ENCODE measurements at regions not wholly inside any gene's neighbourhood (a gene's known extent, or its start where the extent isn't known, plus 50 kb on each side); places are given as distances from the start of the nearest gene placed in this dataset.

DNA sequence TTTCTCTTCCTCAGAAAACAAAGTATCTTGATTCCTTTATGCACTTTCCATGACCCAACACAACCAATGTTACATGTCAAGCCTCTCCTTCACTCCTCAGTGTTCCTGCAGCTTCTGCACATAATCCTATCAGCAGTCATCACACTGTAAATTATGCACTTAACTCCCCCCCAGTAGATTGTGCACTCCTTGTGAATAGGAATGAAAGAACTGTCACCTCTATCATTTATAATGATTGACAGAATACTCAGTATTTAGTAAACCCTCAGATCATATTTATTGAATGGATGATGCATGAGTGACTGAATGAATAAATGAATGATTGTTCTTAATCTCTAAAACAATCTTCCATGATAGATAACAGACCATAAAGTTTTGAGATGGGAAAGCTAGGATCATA is 253.3 kb downstream of the HS3ST1 start:
- Histone ChIP-seq H2AFZ (ENCODE audit: low read length) (no peak overlapping the region), H3K4me1 (replicated peaks in 1 of 4; ENCODE audit: control insufficient read depth in 3 of 4, insufficient read depth in 4 of 4, low read length in 3 of 4) (no peaks in the 10 kb centered on the region), H2AK5ac (ENCODE audit: low read depth, low read length) (no peak overlapping the region), H4K8ac (ENCODE audit: extremely low read depth, insufficient read depth, low read length) (no peak overlapping the region), H3K56ac (replicated peaks; ENCODE audit: insufficient read length, low read depth, low read length) (no peak overlapping the region), H3K4ac (replicated peaks; ENCODE audit: insufficient read length, low read depth, low read length) (no peak overlapping the region), H3K18ac (ENCODE audit: extremely low read depth, low read length) (no peak overlapping the region), H3K4me3 (ENCODE audit: extremely low read depth in 1 of 4, insufficient read depth in 2 of 4, low read depth in 3 of 4, low read length in 4 of 4) (no peak overlapping the region), H4K20me1 (replicated peaks in 1 of 2; ENCODE audit: control insufficient read depth in 1 of 2, insufficient read depth in 2 of 2, low read length in 2 of 2) (no peaks in the 10 kb centered on the region), H3K36me3 (ENCODE audit: control insufficient read depth in 2 of 4, insufficient read depth in 4 of 4, low read length in 3 of 4) (no peaks in the 10 kb centered on the region), H4K91ac (replicated peaks; ENCODE audit: insufficient read length, low read length) (no peak overlapping the region), H4K5ac (ENCODE audit: insufficient read length, low read depth, low read length) (no peak overlapping the region), H2BK12ac (ENCODE audit: low read depth, low read length) (no peak overlapping the region), H2BK15ac (ENCODE audit: low read length) (no peak overlapping the region), H3K79me1 (ENCODE audit: low read depth, low read length) (no peaks in the 10 kb centered on the region), H2BK120ac (replicated peaks; ENCODE audit: low read depth, low read length) (no peak overlapping the region), H3K79me2 (ENCODE audit: control insufficient read depth in 1 of 2, insufficient read depth in 2 of 2, low read length in 2 of 2) (no peaks in the 10 kb centered on the region), H3K23ac (ENCODE audit: insufficient read length) (no peak overlapping the region), H2BK20ac (ENCODE audit: low read length) (no peak overlapping the region), H3K9me3 (ENCODE audit: insufficient read depth in 2 of 2, low read depth in 1 of 2, low read length in 1 of 2) (no peaks in the 10 kb centered on the region), H3K14ac (ENCODE audit: insufficient read length) (no peak overlapping the region), H3K9ac (replicated peaks in 1 of 4; ENCODE audit: extremely low read depth in 1 of 4, low read depth in 3 of 4, low read length in 3 of 4) (no peak overlapping the region), H3K27me3 (replicated peaks in 1 of 4; ENCODE audit: control insufficient read depth in 3 of 4, extremely low read depth in 1 of 4, insufficient read depth in 3 of 4, low read length in 3 of 4) (no peaks in the 10 kb centered on the region), H2BK5ac (ENCODE audit: low read depth, low read length) (no peak overlapping the region), H3K27ac (ENCODE audit: low read depth, low read length) (no peak overlapping the region), H3K4me2 (ENCODE audit: insufficient read depth in 1 of 2, low read depth in 2 of 2, low read length in 2 of 2) (no peak overlapping the region), H3K23me2 (ENCODE audit: low read depth, low read length) (no peaks in the 10 kb centered on the region)
- DNase-seq (ENCODE audit: low read depth in 1 of 2, low spot score in 2 of 2) (no peak), FAIRE-seq (no peak)
- POLR2A ChIA-PET (ENCODE audit: partially characterized antibody): no interaction called here
- TF ChIP-seq SP1 (IDR thresholded peaks at IDR 0.05; ENCODE audit: low read depth, low read length): no peak
- no peak for TF ChIP-seq CTBP2 (IDR thresholded peaks at IDR 0.05; ENCODE audit: borderline replicate concordance, insufficient read depth, insufficient read length, low read length)
- TF ChIP-seq ZNF274 (IDR thresholded peaks at IDR 0.05; ENCODE audit: borderline replicate concordance, extremely low read depth, low read length): no peak
- TF ChIP-seq BRCA1 (IDR thresholded peaks at IDR 0.05; ENCODE audit: low read depth, low read length): no peak
- TF ChIP-seq RFX5 (IDR thresholded peaks at IDR 0.05; ENCODE audit: borderline replicate concordance, low read depth, low read length): no peak
- no peak for TF ChIP-seq GABPA (IDR thresholded peaks at IDR 0.05; ENCODE audit: borderline replicate concordance, insufficient read depth, low read length)
- TF ChIP-seq SIX5 (IDR thresholded peaks at IDR 0.05; ENCODE audit: low read depth, low read length): no peak
- no peak for TF ChIP-seq GTF2F1 (IDR thresholded peaks at IDR 0.05; ENCODE audit: borderline replicate concordance, low read depth, low read length)
- TF ChIP-seq RNF2 (IDR thresholded peaks at IDR 0.05; ENCODE audit: borderline replicate concordance, low read depth, low read length, missing control alignments, poor library complexity, severe bottlenecking): no peak
- TF ChIP-seq TEAD4 (IDR thresholded peaks at IDR 0.05; ENCODE audit: low read depth, low read length): no peak
- TF ChIP-seq HDAC6 (IDR thresholded peaks at IDR 0.05; ENCODE audit: low read depth, low read length): no peak
- TF ChIP-seq EZH2 (IDR thresholded peaks at IDR 0.05; ENCODE audit: low read depth, low read length, severe bottlenecking): no peak
- no peak for TF ChIP-seq TCF12 (IDR thresholded peaks at IDR 0.05; ENCODE audit: low read depth, low read length)
- TF ChIP-seq EP300 (IDR thresholded peaks at IDR 0.05; ENCODE audit: borderline replicate concordance in 1 of 2, low read depth in 2 of 2, low read length in 2 of 2): no peak
- CTCF ChIA-PET (ENCODE audit: partially characterized antibody): no interaction called here

Measured in H1 (cell line).